Spleen (tissue), 11 donors: ENCODE measurements at regions not wholly inside any gene's neighbourhood (a gene's known extent, or its start where the extent isn't known, plus 50 kb on each side); places are given as distances from the start of the nearest gene placed in this dataset.

Experiments used
- DNase-seq: peaks from one replicate; pipeline ENCODE4 v3.0.0-alpha.2; 2020
- H3K27ac ChIP-seq, 8 donors: fragments of 200-600 bp; sonication (generic) in 7 of 8; 1 replicate in 4 of 8; 2 replicates in 4 of 8; pipeline versions ENCODE4 v1.5.0 to v1.8.0; 2016 to 2021; ENCODE audit warnings: inconsistent platforms in 4 of 8, mild to moderate bottlenecking in 4 of 8, moderate library complexity in 1 of 8
- H3K27me3 ChIP-seq, 7 donors: fragments of 200-600 bp; sonication (generic) in 6 of 7; replicated peaks in 1 of 7; 1 replicate in 4 of 7; 2 replicates in 3 of 7; pipeline versions ENCODE4 v1.5.0 to v1.8.0; 2016 to 2021; ENCODE audit warnings: inconsistent platforms in 3 of 7, mild to moderate bottlenecking in 1 of 7
- H3K36me3 ChIP-seq, 6 donors: fragments of 200-600 bp; sonication (generic) in 5 of 6; 1 replicate in 4 of 6; 2 replicates in 2 of 6; pipeline versions ENCODE4 v1.5.0 to v1.8.0; 2016 to 2021; ENCODE audit warnings: inconsistent platforms in 2 of 6
- H3K4me1 ChIP-seq, 6 donors: fragments of 200-600 bp; sonication (generic) in 5 of 6; 1 replicate in 3 of 6; 2 replicates in 3 of 6; pipeline versions ENCODE4 v1.5.0 to v1.8.0; 2016 to 2021; ENCODE audit warnings: inconsistent platforms in 3 of 6
- H3K4me3 ChIP-seq, 8 donors: fragments of 200-600 bp; sonication (generic) in 7 of 8; 1 replicate in 4 of 8; 2 replicates in 4 of 8; pipeline versions ENCODE4 v1.5.0 to v1.8.0; 2016 to 2021; ENCODE audit warnings: inconsistent platforms in 4 of 8, mild to moderate bottlenecking in 4 of 8, moderate library complexity in 2 of 8
- H3K9me3 ChIP-seq, 8 donors: fragments of 200-600 bp; sonication (generic) in 7 of 8; 1 replicate in 4 of 8; 2 replicates in 4 of 8; pipeline versions ENCODE4 v1.5.0 to v1.8.0; 2016 to 2021; ENCODE audit warnings: inconsistent platforms in 4 of 8
- CTCF ChIP-seq, 11 experiments: fragments of 200-600 bp in 7 of 11; fragments of 450-650 bp in 4 of 11; sonication (generic) in 4 of 11; IDR thresholded peaks in 8 of 11; conservative IDR thresholded peaks in 3 of 11; 1 replicate in 7 of 11; 2 replicates in 4 of 11; pipeline versions ENCODE4 v1.4.0 to v1.8.0; 2016 to 2021; ENCODE audit warnings: antibody characterized with exemption in 11 of 11, inconsistent platforms in 4 of 11, mild to moderate bottlenecking in 1 of 11
- POLR2A ChIP-seq, 3 donors: fragments of 450-650 bp; IDR thresholded peaks; one replicate each; pipeline ENCODE4 v1.5.1; 2017; ENCODE audit warnings: antibody characterized with exemption in 3 of 3, mild to moderate bottlenecking in 1 of 3
- POLR2AphosphoS5 ChIP-seq, 3 donors: sonication (generic); formaldehyde crosslinking; IDR thresholded peaks; one replicate each; pipeline ENCODE4 v1.5.1; 2017; ENCODE audit warnings: antibody characterized with exemption in 3 of 3
- WGBS, 5 donors: extraction: QIAGEN DNeasy Blood & Tissue Kit in 3 of 5; methylation state at CpG; one replicate each; pipeline versions ENCODE4 v1.1.5 to v1.1.7; 2013 to 2018; 5-methylcytosine and 5-hydroxymethylcytosine counted together
- intact Hi-C: fragments of 100-400 bp; cut with DNase I; formaldehyde crosslinking; loops from one replicate; pipeline ENCODE4 v1.15.0; 2023; ENCODE audit warnings: low total_unique reads
- donor health status: healthy with polysubstance abuse.
- donor health status: DM: no; HTN: no; CAD: no; lungs with moderate emphysema.
- donor health status: DM: no; HTN: no; CAD: no.
- donor health status: Bipolar disorder and iron deficiency.
- donor health status: healthy.
- donor health status: DM: no; HTN: no; CAD: no.
- donor health status: DM: yes; HTN: yes; CAD: no.

GRCh38 chr4:17250591-17250990, 261.3 kb downstream of the QDPR start:
- H3K27me3 ChIP-seq = no peaks in the 10 kb centered on the region
- no peak for DNase-seq
- TF ChIP-seq POLR2AphosphoS5 (IDR thresholded peaks at IDR 0.05) = no peak
- TF ChIP-seq POLR2A (IDR thresholded peaks at IDR 0.05) = no peak
- TF ChIP-seq CTCF (IDR thresholded peaks at IDR 0.05 in 8 of 11, conservative IDR thresholded peaks at IDR 0.05 in 3 of 11) = no peak
- no peaks in the 10 kb centered on the region for H3K9me3 ChIP-seq
- 83 to 95% (median 89%) methylated on average over 4 of the region's 4 CpGs for WGBS, 5 donors
- H3K36me3 ChIP-seq = no peaks in the 10 kb centered on the region
- no peak overlapping the region for H3K4me3 ChIP-seq
- intact Hi-C loops = no loop called here
- no peak overlapping the region for H3K27ac ChIP-seq
- H3K4me1 ChIP-seq = no peaks in the 10 kb centered on the region

- intact Hi-C loops = no loop called here
- H3K9me3 ChIP-seq = no peaks in the 10 kb centered on the region
Observed at GRCh38 chr4:17246656-17247055, 265.2 kb downstream of the QDPR start.

GRCh38 chr4:17241835-17242234, 270.1 kb downstream of the QDPR start:
- Histone ChIP-seq H3K27ac (no peak overlapping the region), H3K36me3 (no peaks in the 10 kb centered on the region), H3K27me3 (no peaks in the 10 kb centered on the region), H3K9me3 (no peaks in the 10 kb centered on the region), H3K4me3 (no peak overlapping the region), H3K4me1 (no peaks in the 10 kb centered on the region)
- WGBS, 5 donors = 68 to 89% (median 80%) methylated on average over 1 of the region's 1 CpG
- intact Hi-C loops = no loop called here
- TF ChIP-seq POLR2AphosphoS5 (IDR thresholded peaks at IDR 0.05) (no peak), POLR2A (IDR thresholded peaks at IDR 0.05) (no peak), CTCF (IDR thresholded peaks at IDR 0.05 in 8 of 11, conservative IDR thresholded peaks at IDR 0.05 in 3 of 11) (no peak)
- no peak for DNase-seq

More at GRCh38 chr4:17246656-17247055, 265.2 kb downstream of the QDPR start:
- no peak overlapping the region for H3K27ac ChIP-seq
- no peaks in the 10 kb centered on the region for H3K36me3 ChIP-seq
- no peak overlapping the region for H3K4me3 ChIP-seq
- 68 to 81% (median 71%) methylated on average over 2 of the region's 2 CpGs for WGBS, 5 donors
- H3K4me1 ChIP-seq = no peaks in the 10 kb centered on the region
- DNase-seq = no peak
- H3K27me3 ChIP-seq = no peaks in the 10 kb centered on the region
- no peak for TF ChIP-seq POLR2AphosphoS5 (IDR thresholded peaks at IDR 0.05)
- TF ChIP-seq CTCF (IDR thresholded peaks at IDR 0.05 in 8 of 11, conservative IDR thresholded peaks at IDR 0.05 in 3 of 11) = no peak
- TF ChIP-seq POLR2A (IDR thresholded peaks at IDR 0.05) = no peak

- WGBS, 5 donors = 85 to 98% (median 96%) methylated on average over 6 of the region's 6 CpGs
- DNase-seq = no peak
Observed at GRCh38 chr4:17238633-17239032, 273.3 kb downstream of the QDPR start.

More at GRCh38 chr4:17238633-17239032, 273.3 kb downstream of the QDPR start:
- H3K27me3 ChIP-seq = no peaks in the 10 kb centered on the region
- intact Hi-C loops = loop anchor here (2.0 kb wide), 1 partner anchor 38 kb away; no protein-coding TSS in a partner anchor
- TF ChIP-seq POLR2A (IDR thresholded peaks at IDR 0.05) = no peak
- TF ChIP-seq POLR2AphosphoS5 (IDR thresholded peaks at IDR 0.05) = no peak
- no peak for TF ChIP-seq CTCF (IDR thresholded peaks at IDR 0.05 in 8 of 11, conservative IDR thresholded peaks at IDR 0.05 in 3 of 11)
- no peak overlapping the region for H3K27ac ChIP-seq
- no peak overlapping the region for H3K4me3 ChIP-seq
- H3K4me1 ChIP-seq = no peaks in the 10 kb centered on the region
- H3K9me3 ChIP-seq = no peaks in the 10 kb centered on the region
- H3K36me3 ChIP-seq = no peaks in the 10 kb centered on the region
